Stimulated activated naive CD4-positive, alpha-beta T cell (primary cell): ENCODE measurements at regions not wholly inside any gene's neighbourhood (a gene's known extent, or its start where the extent isn't known, plus 50 kb on each side); places are given as distances from the start of the nearest gene placed in this dataset.
"Not testable (repeated sequence)": the region's sequence is repeated elsewhere in the genome, so short reads cannot be mapped to it uniquely, and the experiment has no call there.

Source experiments
- DNase-seq, 6 experiments: peaks; one replicate each; lab custom pipeline; 2025; lab: John Stamatoyannopoulos, UW

DNA sequence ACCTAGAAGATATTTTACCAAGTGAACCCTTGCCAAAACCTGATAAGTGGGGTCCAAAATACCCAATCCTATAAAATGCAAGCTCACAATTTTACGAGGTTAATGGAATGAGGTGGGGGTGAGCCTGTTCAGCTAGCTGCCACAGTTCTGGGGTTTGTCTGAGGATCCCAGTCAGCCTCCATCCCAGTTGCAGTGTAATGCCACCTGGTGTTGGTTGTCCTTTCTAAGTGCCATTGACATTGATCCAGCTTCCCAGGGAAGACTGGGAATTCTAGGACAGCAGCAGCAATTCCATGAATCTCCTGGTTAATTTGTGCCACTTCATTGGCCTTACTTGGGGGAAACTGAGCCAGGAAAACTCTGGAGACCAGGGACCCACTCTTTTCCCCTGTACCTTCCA, 298.3 kb downstream of the RWDD3 start:
- no peak for DNase-seq

DNA sequence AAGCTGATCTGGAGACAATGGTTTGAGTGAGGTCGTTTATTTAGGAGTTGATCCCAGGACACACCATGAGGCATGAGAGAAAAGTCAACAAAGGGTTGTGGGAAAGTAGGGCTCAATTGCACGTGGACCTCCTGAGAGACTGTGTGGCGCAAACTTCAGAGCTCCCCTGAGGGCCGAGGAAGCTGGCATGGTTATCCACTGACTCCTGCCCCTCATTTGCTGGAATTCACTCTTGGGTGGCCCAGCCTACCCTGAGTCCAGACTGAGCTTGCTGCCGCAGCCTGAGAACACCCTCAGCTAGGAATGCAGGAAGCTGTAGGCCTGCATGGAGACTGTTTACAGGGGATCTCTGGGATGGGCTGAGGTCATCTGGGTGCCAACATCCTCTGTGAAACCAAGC, 301.0 kb downstream of the RWDD3 start:
- DNase-seq, result no peak

DNA sequence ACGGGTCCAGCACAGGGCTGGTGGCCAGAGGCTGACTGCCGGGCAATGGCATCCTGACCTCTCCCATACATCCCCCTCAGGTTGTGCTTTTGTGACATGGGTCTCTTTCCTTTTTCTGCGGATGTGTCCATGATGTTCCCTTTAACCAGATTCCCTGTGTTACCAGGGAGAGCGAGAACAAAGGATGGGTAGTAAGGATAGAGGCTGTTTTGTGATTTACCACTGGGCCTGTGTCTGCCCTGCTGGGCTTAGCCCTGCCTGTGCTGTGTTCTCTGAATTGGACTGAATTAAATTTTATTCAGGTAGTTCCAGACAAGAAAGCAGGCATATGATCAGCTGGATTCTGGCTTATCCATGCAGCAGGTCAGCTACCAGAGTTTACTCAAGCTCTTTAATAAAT, 301.6 kb downstream of the RWDD3 start:
- DNase-seq, result no peak

DNA sequence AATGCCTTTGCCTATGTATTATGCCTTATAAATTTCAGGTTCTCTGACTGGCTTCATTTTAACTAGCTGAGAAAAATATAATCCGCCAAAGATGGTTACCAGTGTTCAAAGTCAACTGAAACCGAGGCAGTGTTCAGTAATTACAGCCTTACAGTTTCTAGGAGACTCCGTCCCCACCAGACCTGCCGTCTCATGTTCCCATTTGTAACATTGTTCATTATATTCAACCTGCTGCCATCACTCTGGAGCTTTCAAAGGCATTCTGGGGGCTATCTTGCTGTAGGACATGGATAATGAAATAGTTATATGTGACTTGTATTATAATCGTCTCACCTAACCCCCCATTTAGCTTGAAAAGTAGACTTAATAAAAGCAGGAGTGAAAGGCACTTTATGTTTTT, 302.5 kb downstream of the RWDD3 start:
- no peak for DNase-seq

DNA sequence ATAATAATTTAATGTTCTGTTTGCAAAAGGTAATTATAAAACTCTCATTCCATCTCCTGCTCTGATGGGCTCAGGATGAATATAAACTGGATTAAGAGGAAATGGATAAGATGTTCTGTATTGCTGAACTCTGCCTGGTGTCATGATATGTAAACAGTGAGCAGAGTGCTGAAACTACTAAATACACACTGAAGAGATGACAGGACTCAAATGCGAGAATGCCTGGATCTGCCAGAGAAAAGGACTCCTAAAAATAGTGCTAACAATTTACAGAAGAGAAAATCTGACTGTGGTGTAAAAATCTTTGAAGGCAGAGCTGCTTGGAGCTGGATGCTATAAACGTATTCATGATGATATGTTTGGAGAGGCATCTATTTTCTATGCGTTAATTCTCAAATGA, 303.2 kb downstream of the RWDD3 start:
- no peak for DNase-seq

DNA sequence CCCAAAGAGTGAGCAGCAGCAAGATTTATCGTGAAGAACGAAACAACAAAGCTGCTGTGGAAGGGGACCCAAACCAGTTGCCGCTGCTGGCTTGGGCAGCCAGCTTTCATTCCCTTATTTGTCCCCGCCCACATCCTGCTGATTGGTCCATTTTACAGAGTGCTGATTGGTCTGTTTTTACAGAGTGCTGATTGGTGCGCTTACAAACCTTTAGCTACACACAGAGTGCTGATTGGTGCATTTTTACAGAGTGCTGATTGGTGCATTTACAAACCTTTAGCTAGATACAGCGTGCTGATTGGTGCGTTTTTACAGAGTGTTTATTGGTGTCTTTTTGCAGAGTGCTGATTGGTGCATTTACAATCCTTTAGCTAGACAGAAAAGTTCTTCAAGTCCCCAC, 304.2 kb downstream of the RWDD3 start:
- DNase-seq, result not testable (repeated sequence)

DNA sequence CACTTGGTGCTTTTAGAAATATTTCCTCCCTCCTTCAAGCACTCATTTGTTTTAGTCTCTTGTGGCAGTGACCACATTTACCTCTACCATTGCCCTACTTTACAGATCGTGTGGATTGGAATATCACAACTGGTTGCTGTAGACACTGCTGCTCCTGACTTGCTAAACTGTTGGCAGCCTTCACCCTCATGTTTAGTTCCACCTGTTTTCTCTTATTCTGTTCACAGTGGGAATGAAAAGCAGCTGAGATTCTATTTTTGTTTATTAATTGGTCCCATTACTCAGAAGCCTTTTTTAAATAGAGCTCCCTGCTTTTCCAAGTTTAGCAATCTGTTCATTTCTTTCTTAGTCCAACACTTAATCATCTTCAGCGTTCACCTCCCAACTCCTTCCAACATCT, 308.9 kb downstream of the RWDD3 start:
- DNase-seq, result no peak

DNA sequence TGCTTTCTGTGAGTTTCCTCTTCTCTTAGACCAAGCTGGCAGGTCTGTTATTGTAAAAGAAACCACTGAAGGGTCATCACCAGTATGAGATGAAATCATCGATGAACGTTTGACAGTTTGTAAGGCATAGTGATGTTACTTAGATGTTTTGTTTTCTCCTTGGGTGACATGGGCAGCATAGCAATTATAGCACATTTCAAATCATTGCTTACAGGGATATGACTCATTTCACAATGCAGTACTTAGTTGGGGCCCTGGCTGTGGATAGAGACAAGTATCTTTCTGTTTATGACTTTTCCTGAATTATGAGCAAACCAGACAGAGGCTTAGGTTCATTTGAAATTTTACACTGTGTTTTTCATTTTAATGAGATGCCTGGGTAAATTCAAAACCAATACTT, 313.0 kb downstream of the RWDD3 start:
- DNase-seq, result no peak

DNA sequence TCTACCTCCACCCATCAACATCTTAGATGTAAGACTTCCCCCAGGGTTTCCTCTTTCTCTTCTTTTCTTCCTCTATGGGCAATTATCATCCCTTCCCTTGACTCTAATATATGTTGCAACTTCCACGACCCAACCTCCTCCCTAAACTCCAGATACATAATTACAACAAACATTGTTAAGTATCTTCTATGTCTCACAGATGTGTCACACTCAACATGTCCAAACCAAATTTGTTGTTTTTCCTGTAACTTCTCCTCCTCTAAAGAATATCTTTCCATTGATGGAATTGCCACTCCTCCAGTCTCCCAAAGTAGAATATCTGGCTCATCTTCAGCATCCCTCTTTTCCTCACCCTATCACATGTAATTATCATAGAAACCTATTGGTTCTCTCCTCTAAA, 314.2 kb downstream of the RWDD3 start:
- no peak for DNase-seq

DNA sequence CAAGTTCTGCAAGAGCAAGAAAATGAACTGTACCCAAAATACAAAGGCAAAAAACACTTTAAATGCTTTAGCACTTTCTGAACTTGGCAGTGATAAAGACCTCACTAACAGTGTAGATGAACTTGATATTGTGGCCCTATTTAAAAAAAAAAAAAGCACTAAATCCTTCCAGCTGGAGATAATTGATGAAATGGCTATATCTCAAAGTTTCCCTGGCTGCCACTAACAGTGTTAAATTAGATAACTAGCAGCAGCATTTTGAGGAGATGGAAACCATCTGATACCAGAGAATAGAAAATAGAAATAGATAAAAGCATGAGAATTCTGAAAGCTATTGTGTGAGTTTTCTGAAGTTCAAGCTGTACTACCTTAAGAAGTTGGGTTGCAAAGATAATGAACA, 317.2 kb downstream of the RWDD3 start:
- no peak for DNase-seq

DNA sequence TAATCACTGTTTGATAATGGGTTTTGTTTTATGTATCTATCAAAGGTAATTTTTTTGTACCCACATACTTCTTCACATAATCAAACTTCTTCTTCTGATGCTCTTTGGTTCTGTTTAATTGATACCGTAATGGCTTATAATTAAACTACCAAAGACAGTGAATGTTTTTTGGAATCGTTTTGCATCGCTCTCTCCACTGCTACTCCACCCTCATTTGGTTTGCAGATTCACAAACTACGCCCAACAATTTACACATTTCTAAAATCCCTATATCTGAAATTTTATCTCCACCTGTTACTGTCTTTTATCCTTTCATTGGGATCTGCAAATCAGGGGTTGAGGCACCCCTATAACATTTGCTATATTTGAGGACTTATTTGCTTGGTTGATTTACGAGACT, 319.6 kb downstream of the RWDD3 start:
- no peak for DNase-seq

DNA sequence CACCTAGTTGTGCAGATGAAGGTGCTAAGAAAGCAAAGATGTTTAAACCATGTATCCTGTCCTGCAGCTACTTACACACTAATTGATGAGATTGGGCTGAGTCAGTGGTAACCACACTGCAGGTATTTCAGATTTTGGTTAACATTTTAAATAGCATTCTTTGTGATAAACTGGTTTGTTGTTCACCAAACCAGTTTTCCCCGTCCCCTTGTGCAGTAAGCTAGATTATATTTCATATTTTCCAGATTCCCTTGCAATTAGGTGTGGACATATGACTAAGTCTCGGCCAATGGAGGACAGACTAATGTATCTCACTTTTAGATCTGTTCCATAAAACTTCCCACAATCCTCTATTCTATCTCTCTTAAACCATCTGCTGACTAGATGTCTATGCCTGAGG, 320.4 kb downstream of the RWDD3 start:
- DNase-seq, result no peak

DNA sequence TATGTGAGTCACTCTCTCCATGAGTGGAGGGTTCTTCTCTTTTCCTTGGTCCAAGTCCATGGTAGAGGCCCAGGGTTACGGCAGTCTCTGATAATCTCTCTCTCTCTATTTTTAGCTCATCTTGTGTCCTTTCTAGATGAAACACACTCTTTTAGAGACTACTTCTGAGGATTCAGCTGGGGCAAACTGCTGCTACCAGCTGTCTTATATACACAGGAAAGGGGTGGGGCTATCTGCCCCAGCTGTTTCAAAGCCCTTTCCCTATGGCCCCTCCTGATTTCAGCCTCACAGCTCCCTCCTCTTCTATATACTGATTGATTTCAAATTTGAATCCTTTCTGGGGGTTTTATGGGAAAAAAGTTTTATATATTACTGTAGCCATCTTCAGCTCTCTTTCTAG, 324.8 kb downstream of the RWDD3 start:
- DNase-seq, result no peak

DNA sequence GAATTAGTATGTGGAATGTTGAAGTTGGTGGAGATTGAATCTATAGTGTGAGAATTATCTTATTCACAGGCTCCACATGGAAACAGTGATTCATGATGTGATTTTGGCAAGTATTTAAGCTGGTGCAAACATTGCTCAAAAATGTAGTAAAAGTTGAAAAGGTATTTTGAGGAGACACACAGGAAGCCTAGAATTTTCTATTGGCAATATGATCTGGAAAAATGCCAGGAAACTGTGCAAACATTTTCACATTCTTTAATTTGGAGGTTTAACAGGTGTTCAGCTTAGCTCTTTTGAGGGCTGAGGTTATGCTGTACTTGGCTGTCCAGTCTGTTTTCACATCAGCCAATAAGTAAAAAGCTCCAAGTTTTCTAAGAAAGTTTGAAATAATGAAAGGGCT, 327.3 kb downstream of the RWDD3 start:
- no peak for DNase-seq

DNA sequence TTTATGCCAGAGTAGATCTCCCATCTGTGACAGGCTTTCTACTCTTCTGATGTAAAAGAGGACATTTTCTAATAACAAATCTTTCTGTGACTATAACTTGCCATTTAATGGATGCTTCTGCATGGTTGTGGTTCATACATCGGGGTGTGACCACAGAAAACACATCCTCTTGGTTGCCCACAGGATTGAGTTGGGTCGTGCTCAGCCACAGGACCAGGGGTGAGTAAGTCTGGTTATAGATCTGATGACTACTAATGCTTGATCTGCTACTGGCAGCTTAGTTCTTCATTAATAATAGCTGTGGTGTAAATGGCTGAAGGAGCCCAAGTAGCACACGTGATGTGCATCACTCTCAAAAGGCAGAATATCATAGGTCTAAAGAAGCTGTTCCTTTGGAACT, 328.2 kb downstream of the RWDD3 start:
- DNase-seq, result no peak

DNA sequence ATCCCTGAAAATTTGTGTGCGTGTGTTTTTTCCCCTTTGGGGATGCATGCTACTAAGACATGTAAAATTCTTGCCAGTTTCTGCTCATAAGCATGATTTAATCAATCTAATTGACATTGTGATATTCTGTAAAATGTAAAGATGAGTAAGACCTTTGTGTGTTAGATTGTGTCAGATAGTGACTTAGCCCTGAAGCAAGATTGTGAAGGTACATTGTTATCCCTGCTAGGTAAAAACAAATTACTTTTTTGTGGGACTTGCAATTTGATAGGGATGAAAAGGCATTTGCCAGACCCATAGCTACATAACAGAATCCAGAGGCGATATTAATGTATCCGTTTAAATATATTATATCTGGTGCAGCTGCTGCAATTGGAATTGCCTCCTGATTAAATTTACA, 338.0 kb downstream of the RWDD3 start:
- no peak for DNase-seq

DNA sequence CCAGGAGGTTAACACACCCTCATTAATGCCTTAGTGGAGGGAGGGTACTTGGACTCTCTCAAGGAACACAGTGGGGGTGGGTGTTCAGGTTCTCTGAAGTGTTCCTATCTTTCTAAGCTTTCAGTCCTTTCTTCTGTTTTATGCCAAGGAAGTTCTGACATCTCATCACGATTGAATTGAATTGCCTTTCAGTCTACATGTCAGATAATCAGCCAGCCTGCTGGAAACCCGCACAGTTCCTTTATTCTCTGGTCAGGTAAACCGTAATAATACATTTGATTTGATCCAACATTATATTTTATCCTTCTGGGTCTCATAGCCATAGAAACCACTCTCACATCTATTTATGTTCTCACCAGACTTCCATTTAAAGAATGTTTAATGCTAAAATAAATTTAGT, 339.0 kb downstream of the RWDD3 start:
- no peak for DNase-seq

DNA sequence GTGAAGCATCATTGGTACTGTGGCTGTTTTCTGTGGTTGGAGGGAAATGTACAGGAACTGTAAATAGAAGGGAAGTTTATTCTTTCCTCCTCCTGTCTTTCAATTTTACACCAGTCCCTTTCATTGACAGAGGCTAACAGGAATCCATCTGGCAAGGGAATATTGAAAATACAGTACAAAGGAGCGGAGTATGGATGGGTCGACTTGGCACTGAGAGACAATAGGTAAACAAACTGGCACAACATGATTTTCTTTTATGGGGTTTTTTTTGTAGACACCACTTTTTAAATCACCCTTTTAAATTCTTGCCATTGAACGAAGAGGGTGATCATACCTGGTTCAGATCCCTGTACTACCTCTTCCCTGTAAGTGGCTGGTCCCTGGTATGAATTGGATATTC, 341.3 kb downstream of the RWDD3 start:
- DNase-seq, result no peak

DNA sequence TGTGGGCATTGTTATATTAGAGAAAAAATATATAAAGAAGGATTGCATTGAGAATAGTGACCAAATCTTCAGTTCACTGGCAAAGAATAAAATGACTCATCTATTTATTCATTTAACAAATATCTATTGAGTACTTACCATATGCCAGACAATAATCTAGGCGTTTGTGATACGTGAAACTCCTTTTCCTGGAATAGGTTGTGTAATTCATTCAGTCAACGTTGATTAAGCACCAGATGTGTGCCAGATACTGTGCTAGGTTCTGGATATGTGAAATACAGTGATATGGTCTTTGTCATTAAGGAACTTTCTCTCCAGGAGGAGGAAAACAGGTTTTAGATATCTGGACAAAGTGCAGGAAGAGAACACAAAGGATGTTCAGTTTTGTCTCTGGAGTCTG, 344.5 kb downstream of the RWDD3 start:
- DNase-seq, result no peak

DNA sequence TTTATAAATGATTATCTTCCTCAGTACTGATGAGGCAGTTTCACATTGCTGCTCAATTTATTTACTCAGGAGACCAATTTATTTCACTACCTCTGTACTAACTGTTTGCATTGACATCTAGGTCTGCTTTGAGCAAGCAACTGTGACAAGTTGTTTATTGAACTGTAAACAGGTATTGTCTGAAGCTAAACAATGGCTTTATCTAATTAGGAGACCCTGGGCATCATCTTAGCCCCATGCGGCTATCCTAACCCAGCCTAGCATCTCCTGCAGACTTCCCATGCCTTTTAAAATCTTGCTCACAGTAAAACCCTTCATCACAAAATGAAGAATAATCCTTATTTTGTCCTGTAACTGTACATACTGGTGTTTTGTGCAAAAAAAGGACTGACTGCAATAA, 348.2 kb downstream of the RWDD3 start:
- DNase-seq, result no peak

DNA sequence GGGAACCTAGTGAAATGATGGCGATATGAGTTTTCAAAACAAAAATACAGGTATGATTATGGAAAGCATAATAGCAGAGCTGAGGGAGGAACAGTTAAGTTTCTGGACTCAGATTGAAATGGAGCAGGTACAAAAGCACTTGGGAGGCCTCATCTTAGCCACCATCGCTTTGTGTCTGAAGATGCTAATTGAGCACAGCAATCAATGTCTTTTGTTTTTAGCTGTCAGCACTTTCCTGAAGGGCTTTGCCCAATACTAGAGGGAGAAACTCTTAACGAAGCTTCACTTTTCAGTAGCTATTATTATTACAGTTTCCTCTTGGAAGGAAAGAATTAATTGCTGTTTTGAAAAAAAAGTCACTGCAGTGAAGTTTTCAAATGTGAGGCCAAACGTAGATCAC, 348.7 kb downstream of the RWDD3 start:
- no peak for DNase-seq

DNA sequence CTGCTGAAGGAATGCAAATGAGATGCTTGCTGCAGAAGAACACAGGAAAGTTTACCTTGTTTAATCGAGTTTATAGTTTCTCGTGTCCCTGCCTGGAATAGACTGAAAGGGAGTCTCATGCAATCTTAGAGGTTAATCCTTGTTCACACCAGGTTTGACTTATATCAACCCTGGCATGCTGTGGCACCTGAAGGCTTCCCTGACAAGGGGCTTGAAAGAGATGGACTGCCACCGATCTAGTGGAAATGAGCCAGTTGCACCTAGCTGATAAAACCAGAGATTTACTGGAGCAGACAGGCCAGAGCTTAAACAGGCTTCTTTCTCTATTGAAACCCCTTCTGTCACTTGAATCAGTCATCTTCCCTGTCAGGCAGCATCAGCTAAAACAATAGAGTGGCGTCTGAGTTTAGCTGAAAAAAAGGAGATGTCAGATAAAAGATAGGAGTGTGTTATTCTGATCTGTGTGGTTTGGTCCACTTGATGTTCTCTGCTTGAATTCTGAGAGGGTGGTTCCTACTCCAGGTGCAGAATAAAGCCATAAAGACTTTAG, 349.7 kb downstream of the RWDD3 start:
- DNase-seq, result no peak

DNA sequence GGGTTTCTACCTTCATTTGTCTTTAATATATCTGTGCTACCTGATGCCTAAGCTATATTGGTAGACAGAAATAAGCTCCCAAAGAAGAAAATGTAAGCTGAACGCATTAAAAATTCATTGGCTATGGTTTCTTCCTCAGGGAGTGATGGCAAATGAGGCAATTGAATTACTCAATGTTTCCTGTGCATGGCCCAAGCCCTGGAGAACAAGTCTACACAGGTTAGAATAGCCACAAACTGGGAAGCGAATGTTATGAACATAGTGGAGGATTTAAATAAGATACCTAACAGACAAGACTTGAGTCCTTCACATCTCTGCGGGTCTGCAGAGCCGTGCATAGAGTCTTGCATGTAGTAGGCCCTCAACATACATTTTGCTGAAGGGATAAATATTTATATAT, 350.3 kb downstream of the RWDD3 start:
- no peak for DNase-seq

DNA sequence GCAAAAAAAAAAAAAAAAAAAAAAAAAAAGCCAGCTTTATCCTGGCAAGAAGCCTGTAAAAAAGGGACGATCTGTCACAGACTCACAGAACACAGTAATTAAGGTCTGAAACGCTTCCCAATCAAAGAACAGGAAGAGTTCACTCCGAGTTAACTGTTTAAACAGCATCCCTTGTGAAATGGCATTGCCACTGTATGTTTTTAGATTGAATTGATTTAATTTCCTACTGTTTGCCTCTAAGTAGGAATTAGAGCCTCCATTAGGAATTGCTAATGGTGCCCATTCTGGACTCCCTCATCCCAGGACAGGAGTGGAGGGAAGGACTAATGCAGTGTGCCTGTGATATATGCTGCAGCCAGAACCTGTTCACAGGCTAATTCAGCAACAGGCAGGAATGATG, 370.8 kb downstream of the RWDD3 start:
- DNase-seq, result no peak

DNA sequence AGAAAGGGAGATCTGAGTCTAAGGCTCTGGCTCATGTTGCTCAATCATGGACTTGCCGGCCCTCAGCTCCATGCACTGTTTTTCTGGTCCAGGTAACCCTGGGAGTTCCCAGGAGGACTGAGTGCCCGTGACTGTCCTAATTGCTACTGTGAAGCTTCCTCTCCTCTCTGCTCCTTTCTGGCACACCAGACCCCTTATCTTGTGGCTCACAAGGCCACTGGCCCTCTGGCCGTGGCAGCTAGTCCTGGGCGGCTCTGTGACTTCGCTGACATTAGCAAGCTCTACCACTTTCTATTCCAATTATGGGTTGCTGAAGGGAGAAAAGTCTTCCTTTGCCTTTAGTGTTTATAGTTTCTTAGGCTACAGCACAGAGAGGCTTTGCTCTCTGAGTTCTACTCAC, 380.2 kb downstream of the RWDD3 start:
- no peak for DNase-seq
